Prostate gland (tissue), 2 donors: ENCODE measurements at regions not wholly inside any gene's neighbourhood (a gene's known extent, or its start where the extent isn't known, plus 50 kb on each side); places are given as distances from the start of the nearest gene placed in this dataset.
"Not testable (repeated sequence)": the region's sequence is repeated elsewhere in the genome, so short reads cannot be mapped to it uniquely, and the experiment has no call there.

ENCODE experiments used
- DNase-seq: peaks from one replicate; pipeline ENCODE4 v3.0.0-alpha.2; 2019; ENCODE audit warnings: low spot score
- H3K27ac ChIP-seq, 2 donors: fragments of 200-600 bp; sonication (generic); 2 replicates each; pipeline ENCODE4 v1.5.1; 2017 to 2019
- H3K27me3 ChIP-seq: fragments of 200-600 bp; sonication (generic); replicated peaks from 2 replicates; pipeline ENCODE4 v1.5.1; 2019; ENCODE audit not compliant: insufficient read depth
- H3K36me3 ChIP-seq, 2 donors: fragments of 200-600 bp; sonication (generic); 1 replicate in 1 of 2; 2 replicates in 1 of 2; pipeline versions ENCODE4 v1.5.1 to v1.8.1; 2017 to 2019
- H3K4me1 ChIP-seq: fragments of 200-600 bp; sonication (generic); replicated peaks from 2 replicates; pipeline ENCODE4 v1.5.1; 2019
- H3K4me3 ChIP-seq, 2 donors: fragments of 200-600 bp; sonication (generic); 2 replicates each; pipeline ENCODE4 v1.5.1; 2017 to 2019
- H3K9me3 ChIP-seq: fragments of 200-600 bp; sonication (generic); 2 replicates; pipeline ENCODE4 v1.5.1; 2017
- CTCF ChIP-seq, 4 experiments: fragments of 200-600 bp in 2 of 4; fragments of 450-650 bp in 2 of 4; sonication (generic) in 2 of 4; IDR thresholded peaks; 1 replicate in 3 of 4; 2 replicates in 1 of 4; pipeline ENCODE4 v1.5.1; 2016 to 2019; ENCODE audit warnings: antibody characterized with exemption in 4 of 4, mild to moderate bottlenecking in 2 of 4, moderate library complexity in 2 of 4
- POLR2A ChIP-seq: fragments of 450-650 bp; IDR thresholded peaks from one replicate; pipeline ENCODE4 v1.6.1; 2016; ENCODE audit warnings: antibody characterized with exemption, mild to moderate bottlenecking
- POLR2AphosphoS5 ChIP-seq: sonication (generic); formaldehyde crosslinking; IDR thresholded peaks from one replicate; pipeline ENCODE4 v1.6.1; 2017; ENCODE audit warnings: antibody characterized with exemption
- WGBS: methylation state at CpG from one replicate; pipeline ENCODE4 v1.1.5; 2018; 5-methylcytosine and 5-hydroxymethylcytosine counted together
- intact Hi-C: fragments of 100-400 bp; cut with DNase I; formaldehyde crosslinking; loops from one replicate; pipeline ENCODE4 v1.14.2; 2022

GRCh38 chr14:30193845-30194501 is 266.3 kb upstream of the PRKD1 start:
- H3K9me3 ChIP-seq: no peaks in the 10 kb centered on the region
- no peaks in the 10 kb centered on the region for H3K4me1 ChIP-seq
- H3K27ac ChIP-seq: no peak overlapping the region
- no peak overlapping the region for H3K4me3 ChIP-seq
- DNase-seq: no peak
- no peak for TF ChIP-seq CTCF (IDR thresholded peaks at IDR 0.05)
- TF ChIP-seq POLR2AphosphoS5: no peak
- TF ChIP-seq POLR2A: no peak
- intact Hi-C loops: no loop called here
- H3K27me3 ChIP-seq: no peaks in the 10 kb centered on the region
- no peaks in the 10 kb centered on the region for H3K36me3 ChIP-seq
- WGBS: 76% methylated on average over 4 of the region's 4 CpGs

GRCh38 chr14:30194741-30195148 is 267.1 kb upstream of the PRKD1 start:
- Histone ChIP-seq H3K27me3 (no peaks in the 10 kb centered on the region), H3K36me3 (no peaks in the 10 kb centered on the region), H3K9me3 (no peaks in the 10 kb centered on the region), H3K27ac (no peak overlapping the region), H3K4me3 (no peak overlapping the region), H3K4me1 (no peaks in the 10 kb centered on the region)
- WGBS: 50% methylated on average over 2 of the region's 2 CpGs
- intact Hi-C loops: no loop called here
- DNase-seq: no peak
- TF ChIP-seq POLR2A (no peak), CTCF (IDR thresholded peaks at IDR 0.05) (no peak), POLR2AphosphoS5 (no peak)

DNA sequence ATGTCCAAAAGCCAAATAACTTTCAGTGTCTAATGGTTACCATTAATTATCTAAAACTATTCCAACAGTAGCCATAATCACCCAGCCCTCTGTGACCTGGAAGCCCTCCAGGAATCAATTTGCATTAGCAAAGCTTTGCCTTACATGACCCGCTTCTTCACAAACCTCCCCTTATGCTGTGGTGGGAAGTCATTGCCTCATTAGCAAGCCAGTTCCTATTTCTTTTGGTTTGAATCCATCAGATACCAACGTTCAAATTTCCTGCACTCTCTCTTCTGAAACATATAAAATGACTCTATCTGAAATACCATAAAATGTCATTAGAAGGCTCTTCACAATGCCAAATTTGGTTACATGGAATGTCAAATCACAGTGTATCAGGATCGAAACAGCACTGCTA is 268.3 kb upstream of the PRKD1 start:
- Histone ChIP-seq H3K27ac (no peak overlapping the region), H3K9me3 (no peaks in the 10 kb centered on the region), H3K4me1 (no peaks in the 10 kb centered on the region), H3K4me3 (no peak overlapping the region), H3K36me3 (no peaks in the 10 kb centered on the region), H3K27me3 (no peaks in the 10 kb centered on the region)
- WGBS: 62% methylated on average over 3 of the region's 3 CpGs
- intact Hi-C loops: no loop called here
- TF ChIP-seq POLR2AphosphoS5 (no peak), CTCF (IDR thresholded peaks at IDR 0.05) (no peak), POLR2A (no peak)
- no peak for DNase-seq

GRCh38 chr14:30196861-30197260 is 269.2 kb upstream of the PRKD1 start:
- no peaks in the 10 kb centered on the region for H3K4me1 ChIP-seq
- H3K27me3 ChIP-seq: no peaks in the 10 kb centered on the region
- H3K4me3 ChIP-seq: no peak overlapping the region
- TF ChIP-seq CTCF (IDR thresholded peaks at IDR 0.05) (no peak), POLR2A (no peak), POLR2AphosphoS5 (no peak)
- H3K36me3 ChIP-seq: no peaks in the 10 kb centered on the region
- intact Hi-C loops: no loop called here
- H3K9me3 ChIP-seq: no peaks in the 10 kb centered on the region
- H3K27ac ChIP-seq: no peak overlapping the region
- DNase-seq: no peak
- 90% methylated on average over 2 of the region's 2 CpGs for WGBS

- H3K4me1 ChIP-seq, H3K27ac ChIP-seq, intact Hi-C loops, DNase-seq, H3K36me3 ChIP-seq, H3K27me3 ChIP-seq, H3K9me3 ChIP-seq, H3K4me3 ChIP-seq: not testable (repeated sequence)
- 74% methylated on average over 3 of the region's 3 CpGs for WGBS
Measured at GRCh38 chr14:30198720-30199119, 271.1 kb upstream of the PRKD1 start.
